MCF 10A (cell line): ENCODE measurements at regions not wholly inside any gene's neighbourhood (a gene's known extent, or its start where the extent isn't known, plus 50 kb on each side); places are given as distances from the start of the nearest gene placed in this dataset.
"Not testable (repeated sequence)": the region's sequence is repeated elsewhere in the genome, so short reads cannot be mapped to it uniquely, and the experiment has no call there.

Experiments used
- BruUV-seq: library from RNA; stranded (reverse); fragments of 400-500 nt; replicated peaks from 2 replicates; lab custom pipeline; 2021; lab: Mats Ljungman, UMichigan
- CTCF ChIA-PET: fragments of 300-600 bp; sonication (Branson Sonifier 250); formaldehyde crosslinking; extraction: SDS; loops from one replicate; lab custom pipeline; 2021; ENCODE audit warnings: antibody characterized with exemption, inconsistent platforms; lab: Yijun Ruan, JAX
- POLR2A ChIA-PET: fragments of 300-600, 350-650 bp; sonication (Branson Sonifier 250); formaldehyde crosslinking; extraction: SDS; loops from one replicate; lab custom pipeline; 2020; ENCODE audit warnings: antibody characterized with exemption, inconsistent platforms; lab: Yijun Ruan, JAX
- DNase-seq: peaks from one replicate; pipeline ENCODE4 v3.0.0-alpha.2; 2018; ENCODE audit not compliant: unreplicated experiment
- H3K27ac Mint-ChIP-seq: one replicate; pipeline ENCODE4 v1.8.0; 2022; ENCODE audit warnings: mild to moderate bottlenecking, low read depth, mixed read lengths; ENCODE audit not compliant: unreplicated experiment
- H3K27me3 Mint-ChIP-seq: one replicate; pipeline ENCODE4 v1.8.0; 2022; ENCODE audit warnings: mixed read lengths; ENCODE audit not compliant: insufficient read depth, unreplicated experiment
- H3K36me3 Mint-ChIP-seq: one replicate; pipeline ENCODE4 v1.8.0; 2022; ENCODE audit warnings: mild to moderate bottlenecking, moderate library complexity, mixed read lengths; ENCODE audit not compliant: insufficient read depth, unreplicated experiment
- H3K4me1 Mint-ChIP-seq: one replicate; pipeline ENCODE4 v1.8.0; 2022; ENCODE audit warnings: mixed read lengths; ENCODE audit not compliant: insufficient read depth, unreplicated experiment
- H3K4me3 Mint-ChIP-seq: one replicate; pipeline ENCODE4 v1.8.0; 2022; ENCODE audit warnings: mild to moderate bottlenecking, moderate library complexity, mixed read lengths; ENCODE audit not compliant: unreplicated experiment
- H3K9me3 Mint-ChIP-seq: one replicate; pipeline ENCODE4 v1.8.0; 2022; ENCODE audit warnings: mixed read lengths; ENCODE audit not compliant: unreplicated experiment
- intact Hi-C: fragments of 100-400 bp; cut with micrococcal nuclease; formaldehyde crosslinking; loops from 2 replicates; pipeline ENCODE4 v1.14.1; 2022
- TF ChIP-seq, protein P1 (sequence below): fragments of 200-600 bp; IDR thresholded peaks from one replicate; pipeline ENCODE4 v1.8.0; 2022; ENCODE audit warnings: antibody characterized with exemption, mild to moderate bottlenecking; ENCODE audit not compliant: unreplicated experiment

- H3K27ac Mint-ChIP-seq: no peak overlapping the region
- ChIA-PET CTCF (no interaction called here), POLR2A (no interaction called here)
- intact Hi-C loops: no loop called here
- no peaks in the 10 kb centered on the region for H3K27me3 Mint-ChIP-seq
- no TSS peak for BruUV-seq
- H3K36me3 Mint-ChIP-seq: no peaks in the 10 kb centered on the region
- H3K4me3 Mint-ChIP-seq: no peak overlapping the region
- no peaks in the 10 kb centered on the region for H3K9me3 Mint-ChIP-seq
- H3K4me1 Mint-ChIP-seq: no peaks in the 10 kb centered on the region
- TF ChIP-seq, protein P1, sequence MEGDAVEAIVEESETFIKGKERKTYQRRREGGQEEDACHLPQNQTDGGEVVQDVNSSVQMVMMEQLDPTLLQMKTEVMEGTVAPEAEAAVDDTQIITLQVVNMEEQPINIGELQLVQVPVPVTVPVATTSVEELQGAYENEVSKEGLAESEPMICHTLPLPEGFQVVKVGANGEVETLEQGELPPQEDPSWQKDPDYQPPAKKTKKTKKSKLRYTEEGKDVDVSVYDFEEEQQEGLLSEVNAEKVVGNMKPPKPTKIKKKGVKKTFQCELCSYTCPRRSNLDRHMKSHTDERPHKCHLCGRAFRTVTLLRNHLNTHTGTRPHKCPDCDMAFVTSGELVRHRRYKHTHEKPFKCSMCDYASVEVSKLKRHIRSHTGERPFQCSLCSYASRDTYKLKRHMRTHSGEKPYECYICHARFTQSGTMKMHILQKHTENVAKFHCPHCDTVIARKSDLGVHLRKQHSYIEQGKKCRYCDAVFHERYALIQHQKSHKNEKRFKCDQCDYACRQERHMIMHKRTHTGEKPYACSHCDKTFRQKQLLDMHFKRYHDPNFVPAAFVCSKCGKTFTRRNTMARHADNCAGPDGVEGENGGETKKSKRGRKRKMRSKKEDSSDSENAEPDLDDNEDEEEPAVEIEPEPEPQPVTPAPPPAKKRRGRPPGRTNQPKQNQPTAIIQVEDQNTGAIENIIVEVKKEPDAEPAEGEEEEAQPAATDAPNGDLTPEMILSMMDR: no peak
- no peak for DNase-seq
Measured at GRCh38 chr6:130494729-130495128, 128.9 kb downstream of the TMEM200A start.

- peaks cover 8% of the 10 kb centered on the region for H3K4me1 Mint-ChIP-seq
- H3K27me3 Mint-ChIP-seq: no peaks in the 10 kb centered on the region
- H3K36me3 Mint-ChIP-seq: no peaks in the 10 kb centered on the region
- TF ChIP-seq, protein P1: no peak
- no TSS peak for BruUV-seq
- H3K27ac Mint-ChIP-seq: no peak overlapping the region
- no peaks in the 10 kb centered on the region for H3K9me3 Mint-ChIP-seq
- ChIA-PET CTCF (no interaction called here), POLR2A (interaction anchor here (1.2 kb wide), 1 partner anchor 87 kb away, joined by 4 read pairs; no protein-coding TSS in a partner anchor)
- intact Hi-C loops: no loop called here
- DNase-seq: no peak
- H3K4me3 Mint-ChIP-seq: no peak overlapping the region
Measured at GRCh38 chr6:130500693-130501092, 134.9 kb downstream of the TMEM200A start.

DNA sequence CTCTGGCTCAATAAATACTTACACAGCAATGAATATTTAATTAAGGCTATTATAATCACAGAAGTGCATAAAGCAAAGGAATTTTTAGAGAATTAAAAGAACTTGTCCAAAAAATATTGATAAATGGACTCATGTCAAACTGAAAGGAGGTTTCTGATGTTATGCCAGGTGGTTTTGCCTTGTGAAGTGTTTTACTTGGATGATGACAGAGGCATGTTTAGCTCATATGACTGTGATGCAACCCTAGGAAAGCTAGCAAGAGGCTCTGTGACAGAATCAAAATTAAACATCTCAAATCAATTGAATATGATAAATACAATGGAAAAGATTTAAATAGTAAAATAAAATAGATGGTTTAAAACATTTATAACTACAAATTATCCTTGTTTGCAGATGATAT, 137.3 kb downstream of the TMEM200A start:
- CTCF ChIA-PET: no interaction called here
- intact Hi-C loops: no loop called here
- no TSS peak for BruUV-seq
- DNase-seq: peak; percentile 45
- Mint-ChIP-seq H3K9me3 (no peaks in the 10 kb centered on the region), H3K36me3 (no peaks in the 10 kb centered on the region), H3K4me3 (no peak overlapping the region), H3K27me3 (no peaks in the 10 kb centered on the region), H3K27ac (no peak overlapping the region), H3K4me1 (peaks cover 19% of the 10 kb centered on the region)
- TF ChIP-seq, protein P1: no peak
- POLR2A ChIA-PET: interaction anchor here (0.7 kb wide), 2 partner anchors 19 to 293 kb away, joined by 3 to 4 read pairs; no protein-coding TSS in a partner anchor

GRCh38 chr6:130505808-130506598, 140.2 kb downstream of the TMEM200A start:
- ChIA-PET CTCF (no interaction called here), POLR2A (no interaction called here)
- Mint-ChIP-seq H3K9me3 (no peaks in the 10 kb centered on the region), H3K4me3 (no peak overlapping the region), H3K27ac (no peak overlapping the region), H3K36me3 (no peaks in the 10 kb centered on the region), H3K4me1 (peaks cover 19% of the 10 kb centered on the region), H3K27me3 (no peaks in the 10 kb centered on the region)
- TF ChIP-seq, protein P1: no peak
- BruUV-seq: no TSS peak
- intact Hi-C loops: no loop called here
- no peak for DNase-seq

DNA sequence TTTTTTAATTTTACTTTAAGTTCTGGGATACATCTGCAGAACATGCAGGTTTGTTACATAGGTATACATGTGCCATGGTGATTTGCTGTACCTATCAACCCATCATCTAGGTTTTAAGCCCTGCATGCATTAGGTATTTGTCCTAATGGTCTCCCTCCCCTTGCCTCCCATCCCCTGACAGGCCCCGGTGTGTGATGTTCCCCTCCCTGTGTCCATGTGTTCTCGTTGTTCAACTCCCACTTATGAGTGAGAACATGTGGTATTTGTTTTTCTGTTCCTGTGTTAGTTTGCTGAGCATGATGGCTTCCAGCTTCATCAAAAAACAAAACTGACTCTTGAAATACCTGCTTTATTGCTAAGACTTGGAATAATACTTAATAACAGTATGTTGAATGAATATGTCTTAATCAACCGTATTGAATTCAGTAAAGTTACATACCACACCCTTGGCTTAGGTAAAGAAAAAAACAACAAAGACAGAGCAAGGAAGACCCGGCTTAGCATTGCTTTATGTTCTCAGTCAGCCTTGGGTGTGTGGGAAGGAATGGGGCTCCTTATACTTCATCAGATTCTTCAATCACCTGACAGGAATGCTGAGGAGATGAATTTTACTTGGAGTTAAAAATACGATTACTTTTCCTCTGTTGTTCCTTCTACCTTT, 141.3 kb downstream of the TMEM200A start:
- POLR2A ChIA-PET: interaction anchor here (0.7 kb wide), 1 partner anchor 68 kb away, joined by 4 read pairs; no protein-coding TSS in a partner anchor
- H3K4me3 Mint-ChIP-seq, CTCF ChIA-PET, BruUV-seq, H3K36me3 Mint-ChIP-seq, H3K9me3 Mint-ChIP-seq, H3K27me3 Mint-ChIP-seq, DNase-seq, intact Hi-C loops: not testable (repeated sequence)
- peak overlapping the region; percentile 35 for H3K27ac Mint-ChIP-seq
- H3K4me1 Mint-ChIP-seq: peaks cover 19% of the 10 kb centered on the region
